Hepatocyte (in vitro differentiated cells): ENCODE measurements at regions not wholly inside any gene's neighbourhood (a gene's known extent, or its start where the extent isn't known, plus 50 kb on each side); places are given as distances from the start of the nearest gene placed in this dataset.

Experiments
- CTCF ChIP-seq: fragments of 200-600 bp; sonication (generic); IDR thresholded peaks from 2 replicates; pipeline ENCODE4 v1.5.1; 2016; ENCODE audit warnings: antibody characterized with exemption, mild to moderate bottlenecking; ENCODE audit not compliant: poor library complexity
- EZH2 ChIP-seq: fragments of 200-600 bp; sonication (generic); IDR thresholded peaks from 2 replicates; pipeline ENCODE4 v1.6.1; 2016; ENCODE audit warnings: antibody characterized with exemption, mild to moderate bottlenecking, borderline replicate concordance
- EZH2phosphoT487 ChIP-seq: fragments of 200-600 bp; sonication (generic); IDR thresholded peaks from one replicate; pipeline ENCODE4 v1.6.1; 2018; ENCODE audit warnings: antibody characterized with exemption, mild to moderate bottlenecking, low read depth, moderate library complexity; ENCODE audit not compliant: unreplicated experiment, severe bottlenecking

GRCh38 chr13:111610879-111611278 is 290.4 kb downstream of the TEX29 start:
- TF ChIP-seq CTCF (no peak), EZH2 (no peak), EZH2phosphoT487 (no peak)
